Liver (tissue), 3 donors: ENCODE measurements at regions not wholly inside any gene's neighbourhood (a gene's known extent, or its start where the extent isn't known, plus 50 kb on each side); places are given as distances from the start of the nearest gene placed in this dataset.

Experiments used
- CTCF ChIP-seq: fragments of 150-350 bp; IDR thresholded peaks from 2 replicates; pipeline ENCODE4 v1.5.1; 2017; ENCODE audit warnings: improper control_type of control experiment, low read depth, low read length; ENCODE audit not compliant: missing input control
- MAX ChIP-seq: IDR thresholded peaks from 2 replicates; pipeline ENCODE4 v1.6.1; 2016; ENCODE audit warnings: antibody characterized with exemption
- REST ChIP-seq: IDR thresholded peaks from 2 replicates; pipeline ENCODE4 v1.6.1; 2016; ENCODE audit warnings: antibody characterized with exemption, mild to moderate bottlenecking
- SP1 ChIP-seq: IDR thresholded peaks from 2 replicates; pipeline ENCODE4 v1.6.1; 2018; ENCODE audit warnings: antibody characterized with exemption, mild to moderate bottlenecking
- TAF1 ChIP-seq: conservative IDR thresholded peaks from 2 replicates; pipeline ENCODE4 v1.6.1; 2016; ENCODE audit warnings: antibody characterized with exemption, mild to moderate bottlenecking
- donor health status: healthy.
- donor health status: healthy.

GRCh38 chr5:110884005-110884404, 145.2 kb downstream of the SLC25A46 start:
- TF ChIP-seq SP1: no peak
- no peak for TF ChIP-seq MAX
- TF ChIP-seq CTCF: no peak
- TF ChIP-seq TAF1: no peak
- no peak for TF ChIP-seq REST
